DMS153 (cell line): ENCODE measurements at regions not wholly inside any gene's neighbourhood (a gene's known extent, or its start where the extent isn't known, plus 50 kb on each side); places are given as distances from the start of the nearest gene placed in this dataset.
"Not testable (repeated sequence)": the region's sequence is repeated elsewhere in the genome, so short reads cannot be mapped to it uniquely, and the experiment has no call there.

ENCODE experiments used
- DNase-seq: peaks from one replicate; lab custom pipeline; 2025; lab: John Stamatoyannopoulos, UW

GRCh38 chr1:83130886-83131691, 867.8 kb downstream of the TTLL7 start:
- no peak for DNase-seq

GRCh38 chr1:83129107-83129506, 869.8 kb downstream of the TTLL7 start:
- DNase-seq = no peak

DNA sequence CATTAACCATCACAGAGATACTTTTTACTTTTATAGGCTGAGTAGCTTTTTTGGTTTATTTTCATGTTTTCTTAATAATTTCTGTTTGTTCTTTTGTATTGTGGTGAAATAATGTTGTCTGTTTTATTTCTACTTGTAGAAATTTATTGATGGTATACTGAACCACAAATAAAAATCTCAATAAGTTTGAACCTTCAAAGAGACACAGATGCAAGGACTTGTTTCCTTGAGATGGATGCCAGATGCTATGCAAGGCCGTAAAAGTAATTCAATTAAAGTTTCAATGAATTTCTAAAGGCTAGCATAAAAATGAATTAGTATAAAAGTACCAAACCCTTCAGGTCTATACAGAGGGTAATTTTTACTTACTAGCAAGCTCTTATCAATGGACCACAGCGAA, 873.5 kb downstream of the TTLL7 start:
- DNase-seq = no peak

DNA sequence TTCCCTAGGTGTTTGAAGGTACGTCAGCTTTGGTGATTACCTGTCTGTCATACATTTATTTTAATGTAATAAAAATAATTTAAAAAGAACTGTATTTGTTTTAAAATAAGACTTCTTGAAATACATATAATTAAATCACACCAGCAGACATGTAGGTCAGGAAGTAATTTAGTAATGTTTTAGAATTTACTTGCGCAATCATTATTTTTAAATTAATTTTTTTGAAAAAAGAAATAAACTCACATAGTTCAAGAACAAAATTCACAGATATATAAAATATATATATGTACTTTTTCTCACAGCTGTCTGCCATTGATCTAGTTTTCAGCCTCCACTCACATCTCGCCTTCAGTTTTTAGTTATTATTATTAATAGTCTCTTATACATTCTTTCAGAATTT, 875.9 kb downstream of the TTLL7 start:
- no peak for DNase-seq

GRCh38 chr1:83118472-83118871, 880.5 kb downstream of the TTLL7 start:
- DNase-seq = no peak

DNA sequence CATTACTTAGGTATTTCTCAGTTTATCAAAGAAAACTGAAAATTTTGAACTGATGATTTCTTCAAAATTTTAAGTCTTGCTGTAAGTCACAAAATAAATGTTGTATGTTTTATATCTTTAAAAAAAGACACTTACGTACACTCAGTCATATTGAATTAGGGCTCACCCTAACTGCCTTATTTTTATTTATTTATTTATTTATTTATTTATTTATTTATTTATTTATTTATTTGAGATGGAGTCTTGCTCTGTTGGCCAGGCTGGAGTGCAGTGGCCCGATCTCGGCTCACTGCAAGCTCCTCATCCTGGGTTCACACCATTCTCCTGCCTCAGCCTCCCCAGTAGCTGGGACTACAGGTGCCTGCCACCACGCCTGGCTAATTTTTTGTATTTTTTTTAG, 881.9 kb downstream of the TTLL7 start:
- not testable (repeated sequence) for DNase-seq

- DNase-seq = no peak
Measured at GRCh38 chr1:83115785-83116184, 883.1 kb downstream of the TTLL7 start.

DNA sequence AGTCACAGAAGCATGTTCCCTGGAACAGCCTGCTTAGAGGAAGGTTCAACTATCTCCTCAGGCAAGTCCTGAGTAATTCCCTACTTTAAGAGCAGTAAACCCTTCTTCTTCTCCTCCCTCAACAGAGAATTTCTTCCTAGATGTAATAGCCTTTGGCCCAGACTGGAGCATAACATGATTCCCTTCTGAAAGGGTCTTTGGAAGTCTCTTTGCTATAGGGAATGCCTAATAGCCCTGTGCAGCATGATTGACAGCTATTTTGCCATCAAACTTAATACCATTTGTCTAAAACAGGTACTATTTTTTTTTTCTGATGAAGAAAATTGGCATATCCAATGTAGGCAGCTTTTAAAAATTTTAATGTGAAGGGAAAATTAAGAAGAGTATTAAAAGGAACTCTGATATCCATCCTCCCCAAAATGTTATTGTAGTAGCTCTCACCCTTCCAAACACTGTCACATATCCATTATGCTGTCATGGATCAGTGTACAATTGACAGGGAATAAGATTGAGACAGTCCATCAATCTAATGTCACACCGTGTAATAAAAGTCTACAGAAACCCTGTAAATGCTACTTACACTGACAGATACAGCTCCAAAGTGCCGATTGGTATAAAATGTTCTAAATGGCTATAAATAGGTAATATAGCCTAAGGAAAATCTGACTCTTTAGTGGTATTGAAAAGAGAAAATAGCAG, 884.6 kb downstream of the TTLL7 start:
- no peak for DNase-seq

- DNase-seq = peak; percentile 1
Measured at GRCh38 chr1:83113652-83114051, 885.3 kb downstream of the TTLL7 start.

DNA sequence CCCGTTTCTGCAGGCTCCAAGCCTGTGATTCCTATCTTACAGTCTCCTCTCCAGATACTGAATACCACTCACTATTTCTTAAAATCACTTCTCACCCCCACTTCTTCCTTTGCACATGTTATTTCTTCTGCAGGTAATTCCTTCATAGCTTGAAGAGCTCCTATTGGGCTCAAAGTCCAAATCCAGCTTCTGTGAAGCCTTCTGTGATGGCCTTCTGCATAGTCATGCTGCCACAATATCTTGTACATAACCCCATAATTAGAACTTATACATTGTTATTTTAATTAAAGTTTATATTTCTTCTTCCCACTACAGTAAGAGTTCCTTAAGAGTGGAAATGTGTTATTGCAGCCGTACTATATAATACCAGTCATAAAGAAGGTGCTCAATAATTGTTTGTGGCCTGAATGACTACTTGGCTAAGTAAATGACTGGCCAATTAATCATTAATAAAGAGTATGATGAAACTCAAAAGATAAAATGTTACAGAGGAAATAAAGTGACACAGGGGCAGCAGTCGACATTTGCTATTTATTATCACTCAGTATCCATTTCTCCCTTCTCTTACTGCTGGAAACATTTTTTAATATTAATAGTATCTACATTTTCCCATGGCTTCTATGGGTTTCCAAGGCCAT, 886.6 kb downstream of the TTLL7 start:
- no peak for DNase-seq

GRCh38 chr1:83110156-83110555, 888.8 kb downstream of the TTLL7 start:
- no peak for DNase-seq

GRCh38 chr1:83109692-83110091, 889.2 kb downstream of the TTLL7 start:
- no peak for DNase-seq

- DNase-seq = no peak
Measured at GRCh38 chr1:83104558-83104957, 894.4 kb downstream of the TTLL7 start.

GRCh38 chr1:83103341-83103740, 895.6 kb downstream of the TTLL7 start:
- no peak for DNase-seq

GRCh38 chr1:83102630-83103071, 896.3 kb downstream of the TTLL7 start:
- peak; percentile 81 for DNase-seq

- no peak for DNase-seq
Measured at GRCh38 chr1:83101406-83101805, 897.5 kb downstream of the TTLL7 start.

- DNase-seq = no peak
Measured at GRCh38 chr1:83100133-83100532, 898.8 kb downstream of the TTLL7 start.

GRCh38 chr1:83098791-83099190, 900.1 kb downstream of the TTLL7 start:
- DNase-seq = no peak

DNA sequence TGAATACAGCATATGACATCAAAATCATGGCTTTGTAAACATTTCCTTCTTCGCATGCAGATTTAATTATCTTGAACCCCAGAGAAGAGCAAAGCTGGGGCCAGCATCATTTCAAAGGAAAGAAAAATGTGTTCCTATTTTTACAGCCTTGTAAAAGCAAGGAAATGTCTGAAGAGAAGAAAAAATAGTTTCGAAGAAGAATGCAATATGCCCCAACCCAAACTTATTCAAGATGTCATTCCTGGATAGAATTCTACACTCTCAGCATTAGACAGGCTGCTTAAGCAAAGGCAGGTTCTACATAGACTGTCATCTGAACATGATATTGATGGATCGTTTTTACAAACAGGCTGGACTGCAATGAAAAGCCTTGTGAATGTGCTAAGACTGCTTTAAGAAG, 900.8 kb downstream of the TTLL7 start:
- DNase-seq = no peak

DNA sequence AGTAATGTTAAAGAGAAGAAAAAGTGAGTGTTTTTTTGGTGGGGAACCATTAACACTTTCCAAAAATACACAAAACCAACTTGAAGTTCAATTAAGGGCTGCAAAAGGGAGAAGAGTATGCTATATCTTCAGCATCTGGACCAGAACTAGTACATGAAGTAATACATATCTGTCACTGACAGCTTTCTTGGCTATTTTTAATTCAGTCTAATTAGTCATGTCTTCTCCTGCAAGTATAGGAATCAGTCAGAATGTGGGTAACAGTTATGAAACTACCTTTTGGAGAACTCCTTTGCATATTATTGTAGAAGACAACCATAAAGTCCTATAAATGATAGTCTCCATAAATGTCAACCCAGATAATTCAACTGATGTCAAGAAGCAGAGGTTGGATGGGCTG, 901.2 kb downstream of the TTLL7 start:
- no peak for DNase-seq

- no peak for DNase-seq
Measured at GRCh38 chr1:83095570-83095969, 903.4 kb downstream of the TTLL7 start.

DNA sequence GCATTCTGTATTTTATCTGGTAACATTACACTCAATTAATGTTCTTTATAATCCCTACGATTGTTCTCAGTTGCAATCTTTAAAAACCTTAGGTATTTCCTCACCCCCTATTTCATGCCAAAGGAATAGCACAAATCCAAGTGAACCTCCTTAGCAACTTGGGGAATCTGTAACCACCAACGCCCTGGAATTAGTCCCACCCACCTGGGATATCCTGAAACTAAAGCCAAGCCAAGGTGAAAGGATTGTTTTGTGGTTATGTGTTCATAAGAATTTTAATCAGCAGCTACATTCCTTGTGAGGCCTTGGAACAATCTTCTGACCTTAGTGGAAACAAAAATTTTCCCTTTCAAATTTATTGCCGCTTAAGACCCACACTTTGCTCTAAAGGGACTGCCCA, 908.7 kb downstream of the TTLL7 start:
- DNase-seq = no peak

- DNase-seq = no peak
Measured at GRCh38 chr1:83087851-83088250, 911.1 kb downstream of the TTLL7 start.
